GM12878 (cell line): ENCODE measurements at regions not wholly inside any gene's neighbourhood (a gene's known extent, or its start where the extent isn't known, plus 50 kb on each side); places are given as distances from the start of the nearest gene placed in this dataset.

Source experiments
- BACH1 ChIP-seq: fragments of 450-650 bp; IDR thresholded peaks from 2 replicates; pipeline ENCODE4 v1.6.1; 2017; ENCODE audit warnings: mild to moderate bottlenecking, borderline replicate concordance
- EED ChIP-seq: sonication (generic); IDR thresholded peaks from 2 replicates; pipeline ENCODE4 v1.6.1; 2016; ENCODE audit warnings: antibody characterized with exemption, low read depth
- ESRRA ChIP-seq: IDR thresholded peaks from 2 replicates; pipeline ENCODE4 v1.6.1; 2012; ENCODE audit warnings: mild to moderate bottlenecking, low read length, improper control_type of control experiment
- HDAC6 ChIP-seq: fragments of 200-600 bp; sonication (generic); IDR thresholded peaks from one replicate; pipeline ENCODE4 v1.8.0; 2017; ENCODE audit warnings: antibody characterized with exemption; ENCODE audit not compliant: unreplicated experiment
- HDGF ChIP-seq: fragments of 450-650 bp; IDR thresholded peaks from 2 replicates; pipeline ENCODE4 v1.6.1; 2016; ENCODE audit warnings: antibody characterized with exemption
- JUND ChIP-seq: IDR thresholded peaks from 2 replicates; pipeline ENCODE4 v1.6.1; 2012; ENCODE audit warnings: low read depth, mild to moderate bottlenecking, low read length, improper control_type of control experiment, moderate library complexity
- LARP7 ChIP-seq: fragments of 450-650 bp; IDR thresholded peaks from 2 replicates; pipeline ENCODE4 v1.6.1; 2017; ENCODE audit warnings: mild to moderate bottlenecking
- MLLT1 ChIP-seq: fragments of 450-650 bp; IDR thresholded peaks from 2 replicates; pipeline ENCODE4 v1.6.1; 2016; ENCODE audit warnings: mild to moderate bottlenecking
- NBN ChIP-seq: fragments of 450-650 bp; IDR thresholded peaks from 2 replicates; pipeline ENCODE4 v1.6.1; 2016
- NFIC ChIP-seq: IDR thresholded peaks from 2 replicates; pipeline ENCODE4 v1.6.1; 2012; ENCODE audit warnings: low read depth, mild to moderate bottlenecking, inconsistent platforms, low read length, moderate library complexity
- NR2C2 ChIP-seq: IDR thresholded peaks from 2 replicates; pipeline ENCODE4 v1.6.1; 2011; ENCODE audit warnings: borderline replicate concordance, low read depth; ENCODE audit not compliant: control insufficient read depth, insufficient read length
- PAX5 ChIP-seq: IDR thresholded peaks from 2 replicates; pipeline ENCODE4 v1.6.1; 2011; ENCODE audit warnings: low read depth, low read length, borderline replicate concordance
- PAX8 ChIP-seq: fragments of 450-650 bp; IDR thresholded peaks from 2 replicates; pipeline ENCODE4 v1.6.1; 2017; ENCODE audit warnings: mild to moderate bottlenecking, moderate library complexity
- PKNOX1 ChIP-seq: fragments of 450-650 bp; IDR thresholded peaks from 2 replicates; pipeline ENCODE4 v1.6.1; 2016; ENCODE audit warnings: mild to moderate bottlenecking
- POLR2AphosphoS5 ChIP-seq: IDR thresholded peaks from 2 replicates; pipeline ENCODE4 v1.6.1; 2011; ENCODE audit warnings: mild to moderate bottlenecking, low read length, inconsistent platforms
- PRDM15 ChIP-seq: fragments of 450-650 bp; formaldehyde crosslinking; IDR thresholded peaks from 2 replicates; pipeline ENCODE4 v1.4.0; 2020; ENCODE audit warnings: mild to moderate bottlenecking, moderate library complexity
- RELB ChIP-seq: fragments of 450-650 bp; IDR thresholded peaks from 2 replicates; pipeline ENCODE4 v1.6.1; 2017; ENCODE audit warnings: low read depth, mild to moderate bottlenecking, moderate library complexity
- RFX5 ChIP-seq: IDR thresholded peaks from 2 replicates; pipeline ENCODE4 v1.6.1; 2011; ENCODE audit warnings: low read depth, low read length, improper control_type of control experiment
- TBL1XR1 ChIP-seq: IDR thresholded peaks from 2 replicates; pipeline ENCODE4 v1.6.1; 2012; ENCODE audit warnings: low read depth, low read length, improper control_type of control experiment
- TCF7 ChIP-seq: IDR thresholded peaks from 2 replicates; pipeline ENCODE4 v1.6.1; 2014; ENCODE audit warnings: antibody characterized with exemption, borderline replicate concordance
- TF ChIP-seq, protein P1 (sequence below): IDR thresholded peaks from 2 replicates; pipeline ENCODE4 v1.6.1; 2011; ENCODE audit warnings: borderline replicate concordance, low read depth, mild to moderate bottlenecking, moderate library complexity, mixed read lengths, low read length; ENCODE audit not compliant: insufficient read depth; ENCODE audit errors: extremely low read length

GRCh38 chr6:26183581-26184366, 96.5 kb downstream of the HFE start (continued):
- TF ChIP-seq RFX5 (no peak), NBN (0 out of 2 replicates have a peak, but pooled peaks have one; percentile 14), NFIC (no peak; the same call in 1 of the 2 replicates), HDGF (no peak), PAX8 (no peak), EED (0 out of 2 replicates have a peak, but pooled peaks have one; percentile 35), PKNOX1 (no peak), TBL1XR1 (no peak), JUND (no peak), PAX5 (no peak), MLLT1 (peak; percentile 70), ESRRA (no peak), RELB (no peak), LARP7 (no peak), BACH1 (0 out of 2 replicates have a peak, but pooled peaks have one; percentile 25), NR2C2 (no peak), TCF7 (no peak), HDAC6 (no peak), PRDM15 (CRISPR knock-in tag) (no peak), POLR2AphosphoS5 (peak; percentile 76)
- TF ChIP-seq, protein P1, sequence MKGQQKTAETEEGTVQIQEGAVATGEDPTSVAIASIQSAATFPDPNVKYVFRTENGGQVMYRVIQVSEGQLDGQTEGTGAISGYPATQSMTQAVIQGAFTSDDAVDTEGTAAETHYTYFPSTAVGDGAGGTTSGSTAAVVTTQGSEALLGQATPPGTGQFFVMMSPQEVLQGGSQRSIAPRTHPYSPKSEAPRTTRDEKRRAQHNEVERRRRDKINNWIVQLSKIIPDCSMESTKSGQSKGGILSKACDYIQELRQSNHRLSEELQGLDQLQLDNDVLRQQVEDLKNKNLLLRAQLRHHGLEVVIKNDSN: no peak
